Heart left ventricle (tissue), 13 donors: ENCODE measurements at regions not wholly inside any gene's neighbourhood (a gene's known extent, or its start where the extent isn't known, plus 50 kb on each side); places are given as distances from the start of the nearest gene placed in this dataset.

ENCODE experiments used
- POLR2A ChIP-seq, 2 donors: fragments of 450-650 bp; IDR thresholded peaks; one replicate each; pipeline ENCODE4 v1.6.1; 2017; ENCODE audit warnings: antibody characterized with exemption in 2 of 2, mild to moderate bottlenecking in 2 of 2, moderate library complexity in 2 of 2
- TF ChIP-seq, protein P1 (sequence below), 12 donors: fragments of 200-600 bp; sonication (generic) in 4 of 12; IDR thresholded peaks; one replicate each; pipeline versions ENCODE4 v1.5.0 to v1.8.0; 2018 to 2022; ENCODE audit warnings: antibody characterized with exemption in 12 of 12, mild to moderate bottlenecking in 5 of 12
- donor health status: ischemic (EF 13 %, LVEDD 7.1; RV severe dilation, severe dysfunction).
- donor health status: DM: no; HTN: yes; CAD: no.
- donor health status: DM: no; HTN: no; CAD: no.
- donor health status: ischemic (EF 25% LVEDD 6.9; RV normal size, moderate dysfunction).
- donor health status: ischemic (EF 25% LVEDD 5.7; RV mildly dilated, moderate dysfunction).
- donor health status: ischemic (EF 35%, LVEDD 5.7; RV mildly dilated, moderate dysfunction).
- donor health status: nonischemic (EF 11% LVEDD 7.7; RV severe dilation, severe dysfunction).
- donor health status: DM: yes; HTN: yes; CAD: no.
- donor health status: PGD.
- donor health status: ischemic (EF 29% LVEDD 5.4; RV normal size, mild dysfunction).
- donor health status: nonischemic (EF 23%, LVEDD 6.1; RV moderate dilation, normal function).

DNA sequence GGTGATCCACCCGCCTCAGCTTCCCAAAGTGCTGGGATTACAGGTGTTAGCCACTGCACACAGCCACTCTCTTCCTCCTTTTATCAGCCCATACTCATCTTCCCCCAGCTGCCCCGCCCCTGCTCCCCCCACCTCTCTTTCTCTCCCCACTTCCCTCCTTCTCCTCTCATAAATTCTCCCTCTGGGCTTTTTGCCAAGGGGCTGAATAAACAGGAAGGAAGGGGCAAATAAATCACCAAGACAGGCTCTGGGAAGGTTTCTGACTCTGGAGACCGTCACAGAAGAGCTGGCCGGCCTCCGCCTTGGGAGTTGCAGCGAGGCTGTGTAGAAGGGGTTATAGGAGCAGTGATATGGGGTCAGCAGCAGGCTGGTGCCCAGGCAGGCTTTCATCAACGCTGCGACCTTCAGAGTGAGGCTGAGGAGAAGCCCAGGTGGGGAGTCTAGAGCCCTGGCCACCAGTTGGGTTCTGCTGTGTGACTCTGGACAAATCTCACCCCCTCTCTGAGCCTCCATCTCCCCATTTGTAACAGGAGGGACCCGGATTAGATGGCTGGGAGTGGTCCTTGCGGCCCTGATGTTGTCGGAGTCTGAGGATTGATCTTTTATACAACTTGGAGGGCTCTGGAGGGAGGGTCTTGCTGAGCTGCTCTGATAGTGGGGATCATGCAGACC, 62.6 kb upstream of the RASD2 start:
- TF ChIP-seq, protein P1, sequence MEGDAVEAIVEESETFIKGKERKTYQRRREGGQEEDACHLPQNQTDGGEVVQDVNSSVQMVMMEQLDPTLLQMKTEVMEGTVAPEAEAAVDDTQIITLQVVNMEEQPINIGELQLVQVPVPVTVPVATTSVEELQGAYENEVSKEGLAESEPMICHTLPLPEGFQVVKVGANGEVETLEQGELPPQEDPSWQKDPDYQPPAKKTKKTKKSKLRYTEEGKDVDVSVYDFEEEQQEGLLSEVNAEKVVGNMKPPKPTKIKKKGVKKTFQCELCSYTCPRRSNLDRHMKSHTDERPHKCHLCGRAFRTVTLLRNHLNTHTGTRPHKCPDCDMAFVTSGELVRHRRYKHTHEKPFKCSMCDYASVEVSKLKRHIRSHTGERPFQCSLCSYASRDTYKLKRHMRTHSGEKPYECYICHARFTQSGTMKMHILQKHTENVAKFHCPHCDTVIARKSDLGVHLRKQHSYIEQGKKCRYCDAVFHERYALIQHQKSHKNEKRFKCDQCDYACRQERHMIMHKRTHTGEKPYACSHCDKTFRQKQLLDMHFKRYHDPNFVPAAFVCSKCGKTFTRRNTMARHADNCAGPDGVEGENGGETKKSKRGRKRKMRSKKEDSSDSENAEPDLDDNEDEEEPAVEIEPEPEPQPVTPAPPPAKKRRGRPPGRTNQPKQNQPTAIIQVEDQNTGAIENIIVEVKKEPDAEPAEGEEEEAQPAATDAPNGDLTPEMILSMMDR (IDR thresholded peaks at IDR 0.05) = no peak
- no peak for TF ChIP-seq POLR2A (IDR thresholded peaks at IDR 0.05)
